ENCODE measurements at regions not wholly inside any gene's neighbourhood (a gene's known extent, or its start where the extent isn't known, plus 50 kb on each side); places are given as distances from the start of the nearest gene placed in this dataset.

- peaks cover 17% of the 10 kb centered on the region for H3K4me1 ChIP-seq (ENCODE audit: insufficient read depth, low read length)
- H2AFZ ChIP-seq (ENCODE audit: low read depth, low read length) = no peak overlapping the region
- H3K9me3 ChIP-seq (ENCODE audit: low read length) = no peaks in the 10 kb centered on the region
- no peaks in the 10 kb centered on the region for H3K36me3 ChIP-seq (ENCODE audit: insufficient read depth, low read length)
- no peak overlapping the region for H3K4me3 ChIP-seq (ENCODE audit: low read length)
- H3K27me3 ChIP-seq (ENCODE audit: insufficient read depth, low read length) = no peaks in the 10 kb centered on the region
These were observed 54.7 kb upstream of the MGAT5 start for GRCh38 chr2:134199123-134199522.

- no peak overlapping the region for H2AFZ ChIP-seq (ENCODE audit: low read depth, low read length)
- no peak overlapping the region for H3K4me3 ChIP-seq (ENCODE audit: low read length)
- no peaks in the 10 kb centered on the region for H3K27me3 ChIP-seq (ENCODE audit: insufficient read depth, low read length)
- peaks cover 2% of the 10 kb centered on the region for H3K9me3 ChIP-seq (ENCODE audit: low read length)
- peaks cover 19% of the 10 kb centered on the region for H3K4me1 ChIP-seq (ENCODE audit: insufficient read depth, low read length)
- no peaks in the 10 kb centered on the region for H3K36me3 ChIP-seq (ENCODE audit: insufficient read depth, low read length)
These were observed 53.7 kb upstream of the MGAT5 start for GRCh38 chr2:134200036-134200618.

- no peaks in the 10 kb centered on the region for H3K36me3 ChIP-seq (ENCODE audit: insufficient read depth, low read length)
- H3K4me1 ChIP-seq (ENCODE audit: insufficient read depth, low read length) = peaks cover 32% of the 10 kb centered on the region
- peaks cover 2% of the 10 kb centered on the region for H3K9me3 ChIP-seq (ENCODE audit: low read length)
- H3K4me3 ChIP-seq (ENCODE audit: low read length) = no peak overlapping the region
- no peaks in the 10 kb centered on the region for H3K27me3 ChIP-seq (ENCODE audit: insufficient read depth, low read length)
- H2AFZ ChIP-seq (ENCODE audit: low read depth, low read length) = no peak overlapping the region
These were observed 52.3 kb upstream of the MGAT5 start for GRCh38 chr2:134201533-134201932.

- Histone ChIP-seq H3K4me3 (ENCODE audit: low read length) (no peak overlapping the region), H3K9me3 (ENCODE audit: low read length) (peaks cover 2% of the 10 kb centered on the region), H3K36me3 (ENCODE audit: insufficient read depth, low read length) (no peaks in the 10 kb centered on the region), H2AFZ (ENCODE audit: low read depth, low read length) (no peak overlapping the region), H3K4me1 (ENCODE audit: insufficient read depth, low read length) (peaks cover 33% of the 10 kb centered on the region), H3K27me3 (ENCODE audit: insufficient read depth, low read length) (no peaks in the 10 kb centered on the region)
These were observed 51.5 kb upstream of the MGAT5 start for GRCh38 chr2:134202371-134202770.

- Histone ChIP-seq H2AFZ (ENCODE audit: low read depth, low read length) (no peak overlapping the region), H3K27me3 (ENCODE audit: insufficient read depth, low read length) (no peaks in the 10 kb centered on the region), H3K4me1 (ENCODE audit: insufficient read depth, low read length) (peaks cover 33% of the 10 kb centered on the region), H3K36me3 (ENCODE audit: insufficient read depth, low read length) (no peaks in the 10 kb centered on the region), H3K9me3 (ENCODE audit: low read length) (peaks cover 2% of the 10 kb centered on the region), H3K4me3 (ENCODE audit: low read length) (no peak overlapping the region)
These were observed 50.7 kb upstream of the MGAT5 start for GRCh38 chr2:134203175-134203574.
